Panc1 (cell line): ENCODE measurements at regions not wholly inside any gene's neighbourhood (a gene's known extent, or its start where the extent isn't known, plus 50 kb on each side); places are given as distances from the start of the nearest gene placed in this dataset.
"Not testable (repeated sequence)": the region's sequence is repeated elsewhere in the genome, so short reads cannot be mapped to it uniquely, and the experiment has no call there.

Source experiments
- ATAC-seq: fragments of 200-7000 bp; cut with Tn5 transposase; 2 replicates; pipeline ENCODE4 v1.9.1; 2020; ENCODE audit warnings: mild to moderate bottlenecking, moderate library complexity
- BruUV-seq: library from RNA; stranded (reverse); fragments of 400-500 nt; replicated peaks from 2 replicates; lab custom pipeline; 2021; lab: Mats Ljungman, UMichigan
- CTCF ChIA-PET: fragments of 300-600 bp; sonication (Branson Sonifier 250); formaldehyde crosslinking; loops from one replicate; lab custom pipeline; 2022; ENCODE audit warnings: antibody characterized with exemption; lab: Charles Lee
- POLR2A ChIA-PET: fragments of 300-600 bp; sonication (Branson Sonifier 250); formaldehyde crosslinking; loops from one replicate; lab custom pipeline; 2022; ENCODE audit warnings: antibody characterized with exemption; lab: Charles Lee
- DNase-seq: peaks from one replicate; pipeline ENCODE4 v3.0.0-alpha.2; 2010; ENCODE audit warnings: low read depth, low spot score
- H3K27ac ChIP-seq: 2 replicates; pipeline ENCODE4 v1.5.1; 2011; ENCODE audit warnings: mild to moderate bottlenecking, low read length, inconsistent platforms
- H3K27me3 ChIP-seq: fragments of 200-500 bp; sonication (Bioruptor generic); 2 replicates; pipeline ENCODE4 v1.6.0; 2014; ENCODE audit warnings: low read length, inconsistent platforms; ENCODE audit not compliant: control insufficient read depth, insufficient read depth
- H3K36me3 ChIP-seq: fragments of 200-500 bp; sonication (Bioruptor generic); 2 replicates; pipeline ENCODE4 v1.5.1; 2014; ENCODE audit warnings: inconsistent platforms, mild to moderate bottlenecking, low read length, moderate library complexity; ENCODE audit not compliant: control insufficient read depth, insufficient read depth
- H3K4me1 ChIP-seq: 2 replicates; pipeline ENCODE4 v1.5.1; 2011; ENCODE audit warnings: inconsistent platforms, mild to moderate bottlenecking, low read length, moderate library complexity; ENCODE audit not compliant: control insufficient read depth, insufficient read depth
- H3K4me3 ChIP-seq, 2 experiments: 2 replicates each; pipeline ENCODE4 v1.5.1; 2011 to 2012; ENCODE audit warnings: low read depth in 2 of 2, low read length in 2 of 2, mild to moderate bottlenecking in 2 of 2, inconsistent platforms in 1 of 2, moderate library complexity in 1 of 2
- H3K9me3 ChIP-seq: fragments of 200-500 bp; sonication (Bioruptor generic); 2 replicates; pipeline ENCODE4 v1.5.1; 2014; ENCODE audit warnings: low read depth, mild to moderate bottlenecking, inconsistent platforms, low read length, moderate library complexity; ENCODE audit not compliant: control insufficient read depth, insufficient read depth
- CTCF ChIP-seq: fragments of 450-650 bp; IDR thresholded peaks from 2 replicates; pipeline ENCODE4 v1.5.1; 2017; ENCODE audit warnings: mild to moderate bottlenecking
- POLR2AphosphoS5 ChIP-seq: IDR thresholded peaks from 2 replicates; pipeline ENCODE4 v1.6.1; 2012; ENCODE audit warnings: mild to moderate bottlenecking, low read depth, low read length, moderate library complexity
- SIN3A ChIP-seq: IDR thresholded peaks from 2 replicates; pipeline ENCODE4 v1.6.1; 2012; ENCODE audit warnings: low read depth, mild to moderate bottlenecking, low read length, moderate library complexity, borderline replicate concordance; ENCODE audit not compliant: insufficient read depth
- TCF7L2 ChIP-seq: IDR thresholded peaks from 2 replicates; pipeline ENCODE4 v1.6.1; 2011; ENCODE audit warnings: mild to moderate bottlenecking, low read depth, low read length, inconsistent platforms
- in situ Hi-C: cut with HindIII; loops from 2 replicates; pipeline ENCODE4 v1.10.0; 2016; ENCODE audit warnings: low sequenced_read_pairs, low pct_unique_long_range_greater_than_20kb
- intact Hi-C: fragments of 100-400 bp; cut with micrococcal nuclease; formaldehyde crosslinking; loops from one replicate; pipeline ENCODE4 v1.10.0; 2022; ENCODE audit not compliant: unreplicated experiment
- TF ChIP-seq, protein P1 (sequence below), 2 experiments: IDR thresholded peaks; 2 replicates each; pipeline ENCODE4 v1.6.1; 2011 to 2012; ENCODE audit warnings: low read depth in 2 of 2, control low read depth in 1 of 2, low read length in 1 of 2, mild to moderate bottlenecking in 1 of 2, moderate library complexity in 1 of 2; ENCODE audit not compliant: insufficient read depth in 1 of 2

DNA sequence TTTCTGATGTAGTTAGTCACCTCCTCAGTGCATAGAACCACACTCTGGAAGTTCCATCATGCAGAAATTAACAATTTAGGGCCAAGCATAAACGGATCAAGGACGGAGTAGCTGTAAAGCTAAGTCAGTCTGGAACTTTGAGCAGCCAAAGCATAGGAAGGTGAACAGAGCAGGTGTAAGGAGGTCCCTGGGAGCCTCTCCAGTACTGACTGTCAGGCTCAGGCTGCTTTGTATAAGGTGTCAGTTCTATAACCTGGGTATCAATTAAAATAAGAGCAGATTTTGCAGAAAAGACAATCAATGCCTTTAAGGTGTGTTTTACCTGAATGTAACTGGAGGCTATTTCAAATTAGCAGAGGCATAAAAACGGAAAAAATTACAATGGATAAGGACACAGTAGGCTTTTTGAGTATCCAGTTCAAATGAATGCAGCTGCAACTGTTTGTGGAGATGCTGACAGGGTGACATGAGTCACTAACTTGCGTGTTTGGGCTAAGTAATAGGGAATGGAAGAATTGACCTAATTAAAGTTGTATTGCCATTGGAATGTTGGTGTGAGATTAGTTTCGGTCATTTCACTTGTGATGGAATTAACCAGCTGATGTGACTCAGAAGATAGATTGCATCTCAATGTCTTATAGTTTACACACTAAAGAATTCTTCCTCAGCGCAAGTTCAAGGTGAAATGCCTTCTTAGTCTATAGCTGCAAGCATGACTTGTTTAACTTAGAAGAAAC is 417.9 kb upstream of the CNTNAP2 start:
- TF ChIP-seq CTCF (no peak), SIN3A (no peak), TCF7L2 (no peak), POLR2AphosphoS5 (no peak)
- TF ChIP-seq, protein P1, sequence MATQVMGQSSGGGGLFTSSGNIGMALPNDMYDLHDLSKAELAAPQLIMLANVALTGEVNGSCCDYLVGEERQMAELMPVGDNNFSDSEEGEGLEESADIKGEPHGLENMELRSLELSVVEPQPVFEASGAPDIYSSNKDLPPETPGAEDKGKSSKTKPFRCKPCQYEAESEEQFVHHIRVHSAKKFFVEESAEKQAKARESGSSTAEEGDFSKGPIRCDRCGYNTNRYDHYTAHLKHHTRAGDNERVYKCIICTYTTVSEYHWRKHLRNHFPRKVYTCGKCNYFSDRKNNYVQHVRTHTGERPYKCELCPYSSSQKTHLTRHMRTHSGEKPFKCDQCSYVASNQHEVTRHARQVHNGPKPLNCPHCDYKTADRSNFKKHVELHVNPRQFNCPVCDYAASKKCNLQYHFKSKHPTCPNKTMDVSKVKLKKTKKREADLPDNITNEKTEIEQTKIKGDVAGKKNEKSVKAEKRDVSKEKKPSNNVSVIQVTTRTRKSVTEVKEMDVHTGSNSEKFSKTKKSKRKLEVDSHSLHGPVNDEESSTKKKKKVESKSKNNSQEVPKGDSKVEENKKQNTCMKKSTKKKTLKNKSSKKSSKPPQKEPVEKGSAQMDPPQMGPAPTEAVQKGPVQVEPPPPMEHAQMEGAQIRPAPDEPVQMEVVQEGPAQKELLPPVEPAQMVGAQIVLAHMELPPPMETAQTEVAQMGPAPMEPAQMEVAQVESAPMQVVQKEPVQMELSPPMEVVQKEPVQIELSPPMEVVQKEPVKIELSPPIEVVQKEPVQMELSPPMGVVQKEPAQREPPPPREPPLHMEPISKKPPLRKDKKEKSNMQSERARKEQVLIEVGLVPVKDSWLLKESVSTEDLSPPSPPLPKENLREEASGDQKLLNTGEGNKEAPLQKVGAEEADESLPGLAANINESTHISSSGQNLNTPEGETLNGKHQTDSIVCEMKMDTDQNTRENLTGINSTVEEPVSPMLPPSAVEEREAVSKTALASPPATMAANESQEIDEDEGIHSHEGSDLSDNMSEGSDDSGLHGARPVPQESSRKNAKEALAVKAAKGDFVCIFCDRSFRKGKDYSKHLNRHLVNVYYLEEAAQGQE (IDR thresholded peaks at IDR 0.05; ENCODE audit: insufficient read depth in 1 of 2, low read depth in 2 of 2, low read length in 1 of 2): no peak
- no peak for DNase-seq
- intact Hi-C loops: no loop called here

GRCh38 chr7:145697412-145698107 is 419.0 kb upstream of the CNTNAP2 start:
- DNase-seq, BruUV-seq, CTCF ChIA-PET, H3K4me1 ChIP-seq, H3K4me3 ChIP-seq, H3K27ac ChIP-seq, in situ Hi-C loops, H3K36me3 ChIP-seq, H3K27me3 ChIP-seq, ATAC-seq, POLR2A ChIA-PET, H3K9me3 ChIP-seq, intact Hi-C loops: not testable (repeated sequence)

More for the DNA sequence above, 417.9 kb upstream of the CNTNAP2 start:
- Histone ChIP-seq H3K27ac (no peak overlapping the region), H3K4me3 (no peak overlapping the region), H3K4me1 (no peaks in the 10 kb centered on the region), H3K9me3 (peaks cover 4% of the 10 kb centered on the region; the same call in 1 of the 2 replicates), H3K27me3 (no peaks in the 10 kb centered on the region), H3K36me3 (no peaks in the 10 kb centered on the region)
- POLR2A ChIA-PET: no interaction called here
- in situ Hi-C loops: no loop called here
- ATAC-seq: no peak
- no TSS peak for BruUV-seq
- CTCF ChIA-PET: no interaction called here

- BruUV-seq: no TSS peak
- no peak overlapping the region for H3K4me3 ChIP-seq
- intact Hi-C loops (no loop called here), in situ Hi-C loops (no loop called here)
- no peak for DNase-seq
- H3K27me3 ChIP-seq: no peaks in the 10 kb centered on the region
- H3K27ac ChIP-seq: no peak overlapping the region
- POLR2A ChIA-PET: no interaction called here
- CTCF ChIA-PET: no interaction called here
- H3K36me3 ChIP-seq: no peaks in the 10 kb centered on the region
- no peak for TF ChIP-seq POLR2AphosphoS5
- TF ChIP-seq SIN3A: no peak
- no peak for TF ChIP-seq CTCF
- TF ChIP-seq, protein P1 (IDR thresholded peaks at IDR 0.05; ENCODE audit: insufficient read depth in 1 of 2, low read depth in 2 of 2, low read length in 1 of 2): no peak
- no peaks in the 10 kb centered on the region for H3K4me1 ChIP-seq
- ATAC-seq: no peak
- no peaks in the 10 kb centered on the region for H3K9me3 ChIP-seq
These were observed 420.5 kb upstream of the CNTNAP2 start for GRCh38 chr7:145696071-145696470.
